RWPE2 (cell line): ENCODE measurements at regions not wholly inside any gene's neighbourhood (a gene's known extent, or its start where the extent isn't known, plus 50 kb on each side); places are given as distances from the start of the nearest gene placed in this dataset.

Experiments
- ATAC-seq: fragments of 200-7000 bp; cut with Tn5 transposase; 3 replicates; pipeline ENCODE4 v1.9.1; 2021; ENCODE audit warnings: low read depth
- DNase-seq: peaks from one replicate; pipeline ENCODE4 v3.0.0-alpha.2; 2020; ENCODE audit warnings: low spot score
- H3K27ac ChIP-seq: fragments of 450-650 bp; 2 replicates; pipeline ENCODE4 v1.5.1; 2017; ENCODE audit warnings: mild to moderate bottlenecking; ENCODE audit not compliant: poor library complexity, severe bottlenecking
- H3K27me3 ChIP-seq: fragments of 250-450 bp; sonication (Bioruptor Pico); 2 replicates; pipeline ENCODE4 v1.5.1; 2021; ENCODE audit warnings: mild to moderate bottlenecking, moderate library complexity; ENCODE audit not compliant: insufficient read depth, poor library complexity, severe bottlenecking
- H3K36me3 ChIP-seq: fragments of 250-450 bp; sonication (Bioruptor Pico); 2 replicates; pipeline ENCODE4 v1.5.1; 2020; ENCODE audit warnings: low read depth, mild to moderate bottlenecking, moderate library complexity
- H3K4me1 ChIP-seq: fragments of 250-450 bp; sonication (Bioruptor Pico); 2 replicates; pipeline ENCODE4 v1.5.1; 2021; ENCODE audit warnings: mild to moderate bottlenecking, moderate library complexity; ENCODE audit not compliant: insufficient read depth, poor library complexity, severe bottlenecking
- H3K4me3 ChIP-seq: fragments of 250-450 bp; sonication (Bioruptor Pico); 2 replicates; pipeline ENCODE4 v1.5.1; 2021; ENCODE audit warnings: mild to moderate bottlenecking, moderate library complexity; ENCODE audit not compliant: severe bottlenecking
- H3K9me3 ChIP-seq: fragments of 250-450 bp; sonication (Bioruptor Pico); 2 replicates; pipeline ENCODE4 v1.5.1; 2021; ENCODE audit warnings: mild to moderate bottlenecking, moderate library complexity; ENCODE audit not compliant: severe bottlenecking
- TF ChIP-seq, protein P1 (sequence below): fragments of 450-650 bp; IDR thresholded peaks from one replicate; pipeline ENCODE4 v1.5.1; 2017; ENCODE audit warnings: mild to moderate bottlenecking, moderate library complexity; ENCODE audit not compliant: poor library complexity, severe bottlenecking

DNA sequence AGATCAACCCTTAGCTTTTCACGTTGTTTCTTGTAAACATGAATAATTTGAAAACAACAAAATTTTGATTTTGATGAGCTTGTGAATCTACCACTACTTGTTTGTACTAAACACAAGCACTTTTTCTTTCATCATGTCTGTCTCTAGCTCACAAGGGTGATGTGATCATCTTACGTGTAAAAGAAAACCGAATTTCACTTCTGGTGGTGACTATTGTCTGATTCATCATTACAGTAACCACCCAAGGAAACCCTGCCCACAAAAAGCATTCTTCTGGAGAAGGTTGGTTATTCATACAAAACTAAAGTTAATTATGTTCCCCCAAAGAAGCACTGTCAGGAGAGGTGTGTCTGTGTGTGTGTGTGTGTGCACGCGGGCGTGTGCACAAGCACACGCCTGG, 285.4 kb downstream of the ZNF516 start:
- no peak for DNase-seq
- Histone ChIP-seq H3K4me3 (no peak overlapping the region), H3K27me3 (no peaks in the 10 kb centered on the region), H3K4me1 (peaks cover 7% of the 10 kb centered on the region), H3K27ac (no peak overlapping the region), H3K36me3 (no peaks in the 10 kb centered on the region), H3K9me3 (no peaks in the 10 kb centered on the region)
- peak; percentile 88 for ATAC-seq
- TF ChIP-seq, protein P1, sequence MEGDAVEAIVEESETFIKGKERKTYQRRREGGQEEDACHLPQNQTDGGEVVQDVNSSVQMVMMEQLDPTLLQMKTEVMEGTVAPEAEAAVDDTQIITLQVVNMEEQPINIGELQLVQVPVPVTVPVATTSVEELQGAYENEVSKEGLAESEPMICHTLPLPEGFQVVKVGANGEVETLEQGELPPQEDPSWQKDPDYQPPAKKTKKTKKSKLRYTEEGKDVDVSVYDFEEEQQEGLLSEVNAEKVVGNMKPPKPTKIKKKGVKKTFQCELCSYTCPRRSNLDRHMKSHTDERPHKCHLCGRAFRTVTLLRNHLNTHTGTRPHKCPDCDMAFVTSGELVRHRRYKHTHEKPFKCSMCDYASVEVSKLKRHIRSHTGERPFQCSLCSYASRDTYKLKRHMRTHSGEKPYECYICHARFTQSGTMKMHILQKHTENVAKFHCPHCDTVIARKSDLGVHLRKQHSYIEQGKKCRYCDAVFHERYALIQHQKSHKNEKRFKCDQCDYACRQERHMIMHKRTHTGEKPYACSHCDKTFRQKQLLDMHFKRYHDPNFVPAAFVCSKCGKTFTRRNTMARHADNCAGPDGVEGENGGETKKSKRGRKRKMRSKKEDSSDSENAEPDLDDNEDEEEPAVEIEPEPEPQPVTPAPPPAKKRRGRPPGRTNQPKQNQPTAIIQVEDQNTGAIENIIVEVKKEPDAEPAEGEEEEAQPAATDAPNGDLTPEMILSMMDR, result no peak

DNA sequence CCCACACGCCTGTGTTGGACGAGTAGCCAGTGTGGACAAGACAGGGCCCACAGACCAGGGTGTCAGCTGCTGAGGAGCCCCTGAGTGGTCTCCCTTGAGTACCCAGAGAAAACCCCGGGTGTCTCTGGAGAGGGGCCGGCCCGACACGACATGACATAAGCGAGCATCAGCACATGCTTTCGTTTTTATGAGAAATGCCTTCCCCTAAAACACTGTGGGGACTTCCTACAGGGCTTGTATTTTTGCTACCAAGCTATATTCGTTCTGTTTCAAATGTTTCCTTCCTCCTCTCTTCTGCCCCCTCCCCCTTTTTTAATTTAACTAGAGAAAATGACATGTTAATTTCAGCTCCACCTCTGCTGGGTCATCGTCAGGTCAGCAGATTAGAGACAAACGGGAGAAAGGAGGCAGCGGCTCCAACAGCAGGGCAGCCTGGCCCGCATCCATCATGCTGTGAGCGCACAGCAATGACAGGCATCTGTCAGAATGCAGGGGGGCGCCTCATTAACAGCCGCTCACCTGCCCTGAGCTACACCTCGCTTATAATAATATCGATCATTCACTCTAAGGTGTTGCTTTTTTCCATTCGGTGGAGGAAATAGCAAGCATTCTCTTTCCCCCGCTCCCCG, 286.2 kb downstream of the ZNF516 start:
- Histone ChIP-seq H3K27ac (no peak overlapping the region), H3K27me3 (no peaks in the 10 kb centered on the region), H3K9me3 (no peaks in the 10 kb centered on the region), H3K36me3 (no peaks in the 10 kb centered on the region), H3K4me3 (no peak overlapping the region), H3K4me1 (peaks cover 7% of the 10 kb centered on the region)
- TF ChIP-seq, protein P1, result no peak
- no peak for DNase-seq
- no peak for ATAC-seq

DNA sequence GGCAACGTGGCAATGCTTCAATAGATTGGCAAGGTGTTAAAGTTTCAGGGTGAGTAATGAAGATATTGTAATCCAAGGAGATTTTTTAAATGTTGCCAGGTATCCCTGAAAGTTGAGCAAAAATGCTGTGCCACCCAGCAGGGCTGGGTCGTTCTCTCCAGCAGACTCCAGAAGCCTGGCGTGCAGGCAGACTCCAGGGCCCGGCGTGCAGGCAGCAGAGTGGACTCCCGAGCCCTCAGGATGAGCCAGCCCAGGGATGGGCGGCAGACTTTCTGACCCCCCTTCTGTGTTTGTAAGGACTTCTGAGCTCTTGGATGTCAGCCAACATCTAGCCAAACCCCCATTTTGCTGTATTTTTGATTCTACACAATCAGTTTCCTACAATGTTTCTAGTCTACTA, 289.1 kb downstream of the ZNF516 start:
- Histone ChIP-seq H3K27ac (no peak overlapping the region), H3K4me1 (peaks cover 7% of the 10 kb centered on the region), H3K9me3 (no peaks in the 10 kb centered on the region), H3K4me3 (no peak overlapping the region), H3K36me3 (no peaks in the 10 kb centered on the region), H3K27me3 (peaks cover 5% of the 10 kb centered on the region)
- no peak for ATAC-seq
- no peak for DNase-seq
- TF ChIP-seq, protein P1, result no peak

DNA sequence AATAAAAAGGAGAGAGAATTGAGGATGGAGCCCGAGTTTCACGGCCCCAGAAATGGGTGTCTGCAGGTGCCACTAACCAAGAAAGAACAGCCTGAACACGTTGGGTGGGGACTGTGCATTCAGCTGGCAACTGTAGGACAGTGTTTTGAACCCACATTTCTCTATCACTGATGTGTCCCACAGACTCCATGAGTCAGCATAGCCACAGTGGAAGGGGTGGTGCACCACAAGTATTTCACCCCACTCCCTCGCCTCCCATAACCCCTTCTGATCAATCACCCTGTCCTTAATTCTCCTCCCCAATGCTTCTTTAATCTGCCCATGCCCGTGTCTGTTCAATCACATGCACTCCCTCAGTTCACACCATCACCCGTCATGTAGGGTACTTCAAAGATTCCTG, 291.5 kb downstream of the ZNF516 start:
- H3K27me3 ChIP-seq, result peaks cover 7% of the 10 kb centered on the region
- DNase-seq (no peak), ATAC-seq (no peak)
- H3K36me3 ChIP-seq, result no peaks in the 10 kb centered on the region
- no peak overlapping the region for H3K27ac ChIP-seq
- no peaks in the 10 kb centered on the region for H3K9me3 ChIP-seq
- TF ChIP-seq, protein P1, result no peak
- no peaks in the 10 kb centered on the region for H3K4me1 ChIP-seq
- no peak overlapping the region for H3K4me3 ChIP-seq

DNA sequence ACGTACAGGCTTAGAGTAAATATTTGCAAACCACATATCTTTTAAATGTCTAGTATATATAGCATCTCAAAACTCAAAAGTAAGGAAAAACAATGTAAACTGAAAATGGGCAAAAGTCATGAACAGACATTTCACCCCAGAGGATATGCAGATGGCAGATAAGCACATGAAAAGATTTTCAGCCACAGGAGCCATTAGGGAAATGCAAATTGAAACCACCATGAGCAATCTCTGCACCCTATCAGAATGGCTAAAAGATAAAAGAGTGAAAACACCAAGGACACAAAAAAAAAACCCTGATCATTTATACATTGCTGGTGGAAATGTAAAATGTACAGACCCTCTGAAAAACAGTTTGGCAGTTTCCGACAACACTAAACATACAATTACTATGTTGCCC, 292.7 kb downstream of the ZNF516 start:
- DNase-seq, result no peak

More for the DNA sequence above, 292.7 kb downstream of the ZNF516 start:
- Histone ChIP-seq H3K9me3 (no peaks in the 10 kb centered on the region), H3K36me3 (no peaks in the 10 kb centered on the region), H3K27me3 (peaks cover 7% of the 10 kb centered on the region), H3K4me3 (no peak overlapping the region), H3K27ac (no peak overlapping the region), H3K4me1 (no peaks in the 10 kb centered on the region)
- TF ChIP-seq, protein P1, result no peak
- no peak for ATAC-seq
